ENCODE measurements at regions not wholly inside any gene's neighbourhood (a gene's known extent, or its start where the extent isn't known, plus 50 kb on each side); places are given as distances from the start of the nearest gene placed in this dataset.

DNA sequence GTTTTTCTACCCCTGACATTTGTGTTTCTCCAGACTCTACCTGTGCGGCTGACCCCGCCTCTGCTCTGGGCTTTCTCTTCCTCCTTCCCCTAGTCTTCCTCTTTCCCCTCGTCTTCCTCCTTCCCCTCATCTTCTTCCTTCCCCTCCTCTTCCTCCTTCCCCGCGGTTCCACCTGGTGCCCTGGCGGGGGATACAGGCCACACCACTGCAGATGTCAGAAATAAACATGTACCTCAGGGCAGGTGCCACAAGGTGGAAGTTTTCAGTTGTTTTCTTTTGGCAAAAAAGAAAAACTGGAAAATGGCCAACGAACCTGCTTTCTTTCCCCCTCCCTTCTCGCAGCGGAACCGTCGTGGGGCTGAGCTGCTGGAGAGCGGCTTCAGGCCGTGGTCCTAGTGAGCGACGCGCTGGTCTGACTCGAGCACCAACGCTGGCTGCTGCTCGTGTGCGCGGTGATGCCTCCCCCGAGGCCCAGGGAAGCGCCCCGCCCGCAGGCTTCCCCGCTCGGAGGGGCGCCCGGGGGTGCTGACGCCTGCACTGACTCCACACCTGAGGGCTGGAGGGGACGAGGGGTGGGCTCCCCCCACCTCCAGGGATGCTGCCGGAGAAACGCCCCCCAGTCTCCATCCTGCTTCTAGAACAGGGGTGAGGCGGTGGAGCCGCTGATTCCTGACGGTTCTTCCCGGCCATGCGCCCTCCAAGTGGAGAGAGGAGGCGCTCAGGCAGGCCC lies 83.7 kb upstream of the ZNF516 start:
- FAIRE-seq = no peak
- no peak for DNase-seq (ENCODE audit: low read depth)
- no peaks in the 10 kb centered on the region for H3K27me3 ChIP-seq (ENCODE audit: control insufficient read depth, insufficient read depth, low read length)
- H3K4me3 ChIP-seq (ENCODE audit: low read depth, low read length) = no peak overlapping the region
- no peaks in the 10 kb centered on the region for H3K36me3 ChIP-seq (ENCODE audit: control insufficient read depth, insufficient read depth, low read length)
- TF ChIP-seq, protein P1, sequence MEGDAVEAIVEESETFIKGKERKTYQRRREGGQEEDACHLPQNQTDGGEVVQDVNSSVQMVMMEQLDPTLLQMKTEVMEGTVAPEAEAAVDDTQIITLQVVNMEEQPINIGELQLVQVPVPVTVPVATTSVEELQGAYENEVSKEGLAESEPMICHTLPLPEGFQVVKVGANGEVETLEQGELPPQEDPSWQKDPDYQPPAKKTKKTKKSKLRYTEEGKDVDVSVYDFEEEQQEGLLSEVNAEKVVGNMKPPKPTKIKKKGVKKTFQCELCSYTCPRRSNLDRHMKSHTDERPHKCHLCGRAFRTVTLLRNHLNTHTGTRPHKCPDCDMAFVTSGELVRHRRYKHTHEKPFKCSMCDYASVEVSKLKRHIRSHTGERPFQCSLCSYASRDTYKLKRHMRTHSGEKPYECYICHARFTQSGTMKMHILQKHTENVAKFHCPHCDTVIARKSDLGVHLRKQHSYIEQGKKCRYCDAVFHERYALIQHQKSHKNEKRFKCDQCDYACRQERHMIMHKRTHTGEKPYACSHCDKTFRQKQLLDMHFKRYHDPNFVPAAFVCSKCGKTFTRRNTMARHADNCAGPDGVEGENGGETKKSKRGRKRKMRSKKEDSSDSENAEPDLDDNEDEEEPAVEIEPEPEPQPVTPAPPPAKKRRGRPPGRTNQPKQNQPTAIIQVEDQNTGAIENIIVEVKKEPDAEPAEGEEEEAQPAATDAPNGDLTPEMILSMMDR (IDR thresholded peaks at IDR 0.05; ENCODE audit: insufficient read depth, low read length, severe bottlenecking) = no peak

DNA sequence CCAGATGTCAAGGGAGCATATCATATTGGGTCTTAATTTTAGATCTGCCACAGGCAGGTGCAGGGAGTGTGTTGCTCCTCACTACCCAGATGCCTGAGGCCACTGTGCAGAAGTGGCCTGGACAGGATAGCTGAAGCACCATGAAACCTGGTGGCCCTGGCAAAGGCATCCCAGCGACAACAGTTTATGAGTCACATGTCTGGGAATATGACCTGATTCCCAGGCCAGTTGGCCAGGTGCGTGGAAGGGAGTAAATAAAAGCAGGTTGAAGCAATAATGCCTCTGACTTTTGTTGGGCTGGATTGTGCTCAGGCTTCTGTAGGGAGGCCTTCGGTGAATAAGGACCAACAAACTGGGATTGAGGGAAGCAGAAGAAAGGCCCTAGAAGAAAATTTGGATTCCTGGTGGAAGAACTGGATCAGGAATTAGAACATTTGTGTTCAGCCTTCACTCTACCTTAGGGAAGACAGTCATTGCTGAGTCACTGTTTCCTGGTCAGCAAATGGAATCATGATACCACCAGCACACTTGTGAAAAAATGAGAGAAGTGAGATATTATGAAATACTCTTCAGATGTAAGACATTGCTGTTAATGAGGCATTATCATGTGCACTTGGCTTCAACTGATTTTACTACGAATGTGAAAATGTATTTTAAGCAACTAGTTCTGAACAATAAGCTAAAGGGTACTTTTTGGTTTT lies 78.4 kb upstream of the ZNF516 start:
- DNase-seq (ENCODE audit: low read depth) (peak; percentile 97), FAIRE-seq (no peak)
- Histone ChIP-seq H3K36me3 (ENCODE audit: control insufficient read depth, insufficient read depth, low read length) (no peaks in the 10 kb centered on the region), H3K4me3 (ENCODE audit: low read depth, low read length) (no peak overlapping the region), H3K27me3 (ENCODE audit: control insufficient read depth, insufficient read depth, low read length) (no peaks in the 10 kb centered on the region)
- TF ChIP-seq, protein P1 (IDR thresholded peaks at IDR 0.05; ENCODE audit: insufficient read depth, low read length, severe bottlenecking) = no peak

DNA sequence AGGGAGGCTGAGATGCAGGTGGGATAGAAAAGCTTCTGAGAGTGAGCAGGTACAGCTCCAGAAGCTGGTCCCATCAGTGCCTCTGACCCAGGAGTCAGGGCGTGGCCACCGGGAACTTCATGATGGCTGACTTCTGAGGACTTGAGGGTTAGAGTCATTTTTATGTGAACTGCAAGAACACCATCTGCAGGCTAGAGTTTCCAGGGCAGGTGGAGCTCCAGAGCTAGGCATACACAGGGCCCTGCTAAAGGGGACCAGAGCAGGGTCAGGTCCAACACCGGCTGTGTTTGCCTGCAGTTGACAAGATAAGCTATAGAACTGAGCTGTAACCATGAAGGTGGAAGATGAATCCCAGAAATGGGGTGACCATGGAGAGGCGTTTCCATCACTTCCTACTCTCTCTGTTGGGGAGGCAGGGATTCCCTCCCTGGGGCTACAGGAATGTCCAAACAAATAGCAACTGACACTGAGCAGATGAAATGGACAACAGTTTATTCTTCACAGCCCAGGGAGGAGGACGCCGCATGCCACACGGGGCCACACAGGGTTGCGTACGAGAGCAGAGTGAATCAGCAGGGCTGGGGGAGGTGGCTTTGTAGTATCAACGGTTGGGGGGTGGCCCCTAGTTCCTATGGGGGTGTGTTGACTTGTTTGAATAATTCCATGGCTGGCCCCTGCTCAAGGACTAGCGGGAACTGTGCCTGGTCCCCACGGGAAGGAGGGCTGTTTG lies 77.6 kb upstream of the ZNF516 start:
- Histone ChIP-seq H3K27me3 (ENCODE audit: control insufficient read depth, insufficient read depth, low read length) (no peaks in the 10 kb centered on the region), H3K4me3 (ENCODE audit: low read depth, low read length) (no peak overlapping the region), H3K36me3 (ENCODE audit: control insufficient read depth, insufficient read depth, low read length) (no peaks in the 10 kb centered on the region)
- TF ChIP-seq, protein P1 (IDR thresholded peaks at IDR 0.05; ENCODE audit: insufficient read depth, low read length, severe bottlenecking) = no peak
- DNase-seq (ENCODE audit: low read depth) (no peak), FAIRE-seq (no peak)

DNA sequence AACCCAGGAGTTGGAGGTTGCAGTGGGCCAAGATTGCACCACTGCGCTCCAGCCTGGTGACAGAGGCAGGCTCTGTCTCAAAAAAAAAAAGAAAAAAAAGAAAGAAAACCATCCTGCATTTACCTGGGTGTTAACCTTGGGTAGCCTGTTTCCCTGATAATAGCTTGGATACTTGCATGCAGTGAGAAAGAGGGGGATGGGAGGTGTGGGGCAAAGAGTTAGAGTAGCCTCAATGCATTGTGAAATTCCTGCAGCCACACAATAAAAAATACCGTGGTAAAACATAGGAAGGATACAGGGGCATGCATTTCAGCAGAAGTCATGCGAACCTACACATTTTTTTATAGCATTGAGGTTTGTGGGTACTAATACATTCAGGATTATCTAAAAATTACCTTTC lies 76.6 kb upstream of the ZNF516 start:
- H3K4me3 ChIP-seq (ENCODE audit: low read depth, low read length) = no peak overlapping the region
- DNase-seq (ENCODE audit: low read depth) (no peak), FAIRE-seq (no peak)
- H3K27me3 ChIP-seq (ENCODE audit: control insufficient read depth, insufficient read depth, low read length) = no peaks in the 10 kb centered on the region
- TF ChIP-seq, protein P1 (IDR thresholded peaks at IDR 0.05; ENCODE audit: insufficient read depth, low read length, severe bottlenecking) = no peak
- no peaks in the 10 kb centered on the region for H3K36me3 ChIP-seq (ENCODE audit: control insufficient read depth, insufficient read depth, low read length)

DNA sequence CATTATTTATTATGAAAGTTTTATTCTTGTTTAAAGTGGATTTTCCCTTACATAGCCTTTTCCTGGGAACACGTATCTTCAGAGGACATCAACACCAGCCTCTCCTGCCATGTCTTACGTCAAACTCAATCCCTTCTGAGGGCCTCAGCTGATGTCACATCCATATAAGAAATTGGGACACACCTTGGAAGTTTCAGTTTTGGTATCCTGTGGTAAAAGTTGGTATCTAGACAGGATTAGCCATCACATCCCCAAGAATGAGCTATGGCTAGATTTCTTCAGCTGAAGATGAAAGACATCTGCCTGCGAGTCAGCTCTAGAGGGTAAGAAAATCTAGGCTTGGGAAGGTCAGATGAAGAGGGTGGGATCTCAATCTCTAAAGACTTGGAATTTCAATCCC lies 75.8 kb upstream of the ZNF516 start:
- Histone ChIP-seq H3K27me3 (ENCODE audit: control insufficient read depth, insufficient read depth, low read length) (no peaks in the 10 kb centered on the region), H3K36me3 (ENCODE audit: control insufficient read depth, insufficient read depth, low read length) (no peaks in the 10 kb centered on the region), H3K4me3 (ENCODE audit: low read depth, low read length) (no peak overlapping the region)
- no peak for FAIRE-seq
- TF ChIP-seq, protein P1 (IDR thresholded peaks at IDR 0.05; ENCODE audit: insufficient read depth, low read length, severe bottlenecking) = no peak
- DNase-seq (ENCODE audit: low read depth) = no peak
